ENCODE measurements at regions not wholly inside any gene's neighbourhood (a gene's known extent, or its start where the extent isn't known, plus 50 kb on each side); places are given as distances from the start of the nearest gene placed in this dataset.

GRCh38 chr16:86692426-86692825, 114.1 kb downstream of the FOXL1 start:
- Histone ChIP-seq H3K27ac (ENCODE audit: low read depth, low read length) (no peak overlapping the region), H3K23ac (ENCODE audit: low read length) (no peak overlapping the region), H2BK120ac (ENCODE audit: low read depth, low read length) (no peak overlapping the region), H3K36me3 (ENCODE audit: control insufficient read depth, insufficient read depth, low read length) (no peaks in the 10 kb centered on the region), H3K56ac (ENCODE audit: low read length) (no peak overlapping the region), H3K79me2 (ENCODE audit: control insufficient read depth, insufficient read depth, low read length) (no peaks in the 10 kb centered on the region), H2BK5ac (ENCODE audit: low read length) (no peak overlapping the region), H3K18ac (ENCODE audit: low read length) (no peak overlapping the region), H3K79me1 (ENCODE audit: low read length) (no peaks in the 10 kb centered on the region), H3K4me2 (ENCODE audit: low read length) (no peak overlapping the region), H3K4ac (ENCODE audit: low read depth, low read length) (no peak overlapping the region), H3K27me3 (ENCODE audit: insufficient read depth, low read length, poor library complexity) (no peaks in the 10 kb centered on the region), H4K5ac (ENCODE audit: low read length) (no peak overlapping the region), H2BK15ac (replicated peaks; ENCODE audit: low read depth) (no peak overlapping the region), H3K4me1 (ENCODE audit: control insufficient read depth, low read depth, low read length) (no peaks in the 10 kb centered on the region), H3K9ac (ENCODE audit: low read length) (no peak overlapping the region), H4K8ac (ENCODE audit: low read depth, low read length) (no peak overlapping the region), H2AK5ac (ENCODE audit: low read length) (no peak overlapping the region), H3K4me3 (ENCODE audit: low read length) (no peak overlapping the region)
- WGBS (ENCODE audit: extremely low coverage, insufficient coverage, low lambda C conversion rate): no CpG with 5 or more reads among the region's 10 CpGs
- DNase-seq: no peak

- H3K79me1 ChIP-seq (ENCODE audit: low read length): no peaks in the 10 kb centered on the region
- no peak overlapping the region for H4K5ac ChIP-seq (ENCODE audit: low read length)
- no peak overlapping the region for H3K9ac ChIP-seq (ENCODE audit: low read length)
- H3K27me3 ChIP-seq (ENCODE audit: insufficient read depth, low read length, poor library complexity): no peaks in the 10 kb centered on the region
- DNase-seq: no peak
- no peaks in the 10 kb centered on the region for H3K36me3 ChIP-seq (ENCODE audit: control insufficient read depth, insufficient read depth, low read length)
- H2AK5ac ChIP-seq (ENCODE audit: low read length): no peak overlapping the region
- no peak overlapping the region for H3K23ac ChIP-seq (ENCODE audit: low read length)
- no peak overlapping the region for H3K56ac ChIP-seq (ENCODE audit: low read length)
- no peak overlapping the region for H3K4ac ChIP-seq (ENCODE audit: low read depth, low read length)
- H3K18ac ChIP-seq (ENCODE audit: low read length): no peak overlapping the region
- no peak overlapping the region for H3K27ac ChIP-seq (ENCODE audit: low read depth, low read length)
- H2BK120ac ChIP-seq (ENCODE audit: low read depth, low read length): no peak overlapping the region
- H3K4me1 ChIP-seq (ENCODE audit: control insufficient read depth, low read depth, low read length): no peaks in the 10 kb centered on the region
- no peaks in the 10 kb centered on the region for H3K79me2 ChIP-seq (ENCODE audit: control insufficient read depth, insufficient read depth, low read length)
- no peak overlapping the region for H3K4me2 ChIP-seq (ENCODE audit: low read length)
- H3K4me3 ChIP-seq (ENCODE audit: low read length): no peak overlapping the region
- no peak overlapping the region for H2BK15ac ChIP-seq (replicated peaks; ENCODE audit: low read depth)
- H2BK5ac ChIP-seq (ENCODE audit: low read length): no peak overlapping the region
- no CpG with 5 or more reads among the region's 5 CpGs for WGBS (ENCODE audit: extremely low coverage, insufficient coverage, low lambda C conversion rate)
- H4K8ac ChIP-seq (ENCODE audit: low read depth, low read length): no peak overlapping the region
These were observed 114.7 kb downstream of the FOXL1 start for GRCh38 chr16:86693033-86693432.

- no peaks in the 10 kb centered on the region for H3K4me1 ChIP-seq (ENCODE audit: control insufficient read depth, low read depth, low read length)
- no CpG with 5 or more reads among the region's 3 CpGs for WGBS (ENCODE audit: extremely low coverage, insufficient coverage, low lambda C conversion rate)
- H3K36me3 ChIP-seq (ENCODE audit: control insufficient read depth, insufficient read depth, low read length): no peaks in the 10 kb centered on the region
- H3K18ac ChIP-seq (ENCODE audit: low read length): no peak overlapping the region
- no peak overlapping the region for H3K27ac ChIP-seq (ENCODE audit: low read depth, low read length)
- no peak overlapping the region for H3K56ac ChIP-seq (ENCODE audit: low read length)
- no peak overlapping the region for H4K5ac ChIP-seq (ENCODE audit: low read length)
- no peaks in the 10 kb centered on the region for H3K27me3 ChIP-seq (ENCODE audit: insufficient read depth, low read length, poor library complexity)
- H2BK120ac ChIP-seq (ENCODE audit: low read depth, low read length): no peak overlapping the region
- no peak overlapping the region for H2BK15ac ChIP-seq (replicated peaks; ENCODE audit: low read depth)
- H3K79me1 ChIP-seq (ENCODE audit: low read length): no peaks in the 10 kb centered on the region
- H2AK5ac ChIP-seq (ENCODE audit: low read length): no peak overlapping the region
- no peak overlapping the region for H2BK5ac ChIP-seq (ENCODE audit: low read length)
- no peak overlapping the region for H3K4me2 ChIP-seq (ENCODE audit: low read length)
- DNase-seq: no peak
- H4K8ac ChIP-seq (ENCODE audit: low read depth, low read length): no peak overlapping the region
- no peak overlapping the region for H3K23ac ChIP-seq (ENCODE audit: low read length)
- no peak overlapping the region for H3K4me3 ChIP-seq (ENCODE audit: low read length)
- no peaks in the 10 kb centered on the region for H3K79me2 ChIP-seq (ENCODE audit: control insufficient read depth, insufficient read depth, low read length)
- no peak overlapping the region for H3K4ac ChIP-seq (ENCODE audit: low read depth, low read length)
- no peak overlapping the region for H3K9ac ChIP-seq (ENCODE audit: low read length)
These were observed 119.4 kb downstream of the FOXL1 start for GRCh38 chr16:86697715-86698114.

GRCh38 chr16:86700046-86700945, 121.9 kb downstream of the FOXL1 start:
- Histone ChIP-seq H3K27me3 (ENCODE audit: insufficient read depth, low read length, poor library complexity) (no peaks in the 10 kb centered on the region), H3K4me1 (ENCODE audit: control insufficient read depth, low read depth, low read length) (no peaks in the 10 kb centered on the region), H3K18ac (ENCODE audit: low read length) (no peak overlapping the region), H3K4me2 (ENCODE audit: low read length) (no peak overlapping the region), H3K56ac (ENCODE audit: low read length) (no peak overlapping the region), H3K79me1 (ENCODE audit: low read length) (no peaks in the 10 kb centered on the region), H3K9ac (ENCODE audit: low read length) (no peak overlapping the region), H4K5ac (ENCODE audit: low read length) (no peak overlapping the region), H4K8ac (ENCODE audit: low read depth, low read length) (no peak overlapping the region), H2BK15ac (replicated peaks; ENCODE audit: low read depth) (no peak overlapping the region), H2BK5ac (ENCODE audit: low read length) (no peak overlapping the region), H3K36me3 (ENCODE audit: control insufficient read depth, insufficient read depth, low read length) (no peaks in the 10 kb centered on the region), H3K23ac (ENCODE audit: low read length) (no peak overlapping the region), H3K4me3 (ENCODE audit: low read length) (no peak overlapping the region), H2BK120ac (ENCODE audit: low read depth, low read length) (no peak overlapping the region), H3K79me2 (ENCODE audit: control insufficient read depth, insufficient read depth, low read length) (no peaks in the 10 kb centered on the region), H2AK5ac (ENCODE audit: low read length) (no peak overlapping the region), H3K4ac (ENCODE audit: low read depth, low read length) (no peak overlapping the region), H3K27ac (ENCODE audit: low read depth, low read length) (no peak overlapping the region)
- WGBS (ENCODE audit: extremely low coverage, insufficient coverage, low lambda C conversion rate): no CpG with 5 or more reads among the region's 28 CpGs
- DNase-seq: no peak

- Histone ChIP-seq H3K27me3 (ENCODE audit: insufficient read depth, low read length, poor library complexity) (no peaks in the 10 kb centered on the region), H3K4me3 (ENCODE audit: low read length) (no peak overlapping the region), H3K56ac (ENCODE audit: low read length) (no peak overlapping the region), H2BK5ac (ENCODE audit: low read length) (no peak overlapping the region), H3K23ac (ENCODE audit: low read length) (no peak overlapping the region), H4K8ac (ENCODE audit: low read depth, low read length) (no peak overlapping the region), H3K27ac (ENCODE audit: low read depth, low read length) (no peak overlapping the region), H3K79me2 (ENCODE audit: control insufficient read depth, insufficient read depth, low read length) (no peaks in the 10 kb centered on the region), H3K9ac (ENCODE audit: low read length) (no peak overlapping the region), H3K4me1 (ENCODE audit: control insufficient read depth, low read depth, low read length) (no peaks in the 10 kb centered on the region), H3K36me3 (ENCODE audit: control insufficient read depth, insufficient read depth, low read length) (no peaks in the 10 kb centered on the region), H3K18ac (ENCODE audit: low read length) (no peak overlapping the region), H3K79me1 (ENCODE audit: low read length) (no peaks in the 10 kb centered on the region), H3K4ac (ENCODE audit: low read depth, low read length) (no peak overlapping the region), H2BK15ac (replicated peaks; ENCODE audit: low read depth) (no peak overlapping the region), H2BK120ac (ENCODE audit: low read depth, low read length) (no peak overlapping the region), H3K4me2 (ENCODE audit: low read length) (no peak overlapping the region), H4K5ac (ENCODE audit: low read length) (no peak overlapping the region), H2AK5ac (ENCODE audit: low read length) (no peak overlapping the region)
- WGBS (ENCODE audit: extremely low coverage, insufficient coverage, low lambda C conversion rate): no CpG with 5 or more reads among the region's 30 CpGs
- DNase-seq: no peak
These were observed 123.1 kb downstream of the FOXL1 start for GRCh38 chr16:86701286-86701975.
